ENCODE measurements at regions not wholly inside any gene's neighbourhood (a gene's known extent, or its start where the extent isn't known, plus 50 kb on each side); places are given as distances from the start of the nearest gene placed in this dataset.

GRCh38 chr20:48478806-48479585, 348.8 kb downstream of the PREX1 start:
- TF ChIP-seq, protein P1, sequence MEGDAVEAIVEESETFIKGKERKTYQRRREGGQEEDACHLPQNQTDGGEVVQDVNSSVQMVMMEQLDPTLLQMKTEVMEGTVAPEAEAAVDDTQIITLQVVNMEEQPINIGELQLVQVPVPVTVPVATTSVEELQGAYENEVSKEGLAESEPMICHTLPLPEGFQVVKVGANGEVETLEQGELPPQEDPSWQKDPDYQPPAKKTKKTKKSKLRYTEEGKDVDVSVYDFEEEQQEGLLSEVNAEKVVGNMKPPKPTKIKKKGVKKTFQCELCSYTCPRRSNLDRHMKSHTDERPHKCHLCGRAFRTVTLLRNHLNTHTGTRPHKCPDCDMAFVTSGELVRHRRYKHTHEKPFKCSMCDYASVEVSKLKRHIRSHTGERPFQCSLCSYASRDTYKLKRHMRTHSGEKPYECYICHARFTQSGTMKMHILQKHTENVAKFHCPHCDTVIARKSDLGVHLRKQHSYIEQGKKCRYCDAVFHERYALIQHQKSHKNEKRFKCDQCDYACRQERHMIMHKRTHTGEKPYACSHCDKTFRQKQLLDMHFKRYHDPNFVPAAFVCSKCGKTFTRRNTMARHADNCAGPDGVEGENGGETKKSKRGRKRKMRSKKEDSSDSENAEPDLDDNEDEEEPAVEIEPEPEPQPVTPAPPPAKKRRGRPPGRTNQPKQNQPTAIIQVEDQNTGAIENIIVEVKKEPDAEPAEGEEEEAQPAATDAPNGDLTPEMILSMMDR (IDR thresholded peaks at IDR 0.05): no peak
- no peak for TF ChIP-seq POLR2A (IDR thresholded peaks at IDR 0.05)

All from right lobe of liver (tissue), 4 donors.